HG02610 (cell line): ENCODE measurements at regions not wholly inside any gene's neighbourhood (a gene's known extent, or its start where the extent isn't known, plus 50 kb on each side); places are given as distances from the start of the nearest gene placed in this dataset.

Source experiments
- ATAC-seq: cut with Tn5 transposase; IDR thresholded peaks from one replicate; pipeline ENCODE4 v1.9.1; 2021; ENCODE audit warnings: mild to moderate bottlenecking, moderate library complexity; ENCODE audit not compliant: unreplicated experiment

DNA sequence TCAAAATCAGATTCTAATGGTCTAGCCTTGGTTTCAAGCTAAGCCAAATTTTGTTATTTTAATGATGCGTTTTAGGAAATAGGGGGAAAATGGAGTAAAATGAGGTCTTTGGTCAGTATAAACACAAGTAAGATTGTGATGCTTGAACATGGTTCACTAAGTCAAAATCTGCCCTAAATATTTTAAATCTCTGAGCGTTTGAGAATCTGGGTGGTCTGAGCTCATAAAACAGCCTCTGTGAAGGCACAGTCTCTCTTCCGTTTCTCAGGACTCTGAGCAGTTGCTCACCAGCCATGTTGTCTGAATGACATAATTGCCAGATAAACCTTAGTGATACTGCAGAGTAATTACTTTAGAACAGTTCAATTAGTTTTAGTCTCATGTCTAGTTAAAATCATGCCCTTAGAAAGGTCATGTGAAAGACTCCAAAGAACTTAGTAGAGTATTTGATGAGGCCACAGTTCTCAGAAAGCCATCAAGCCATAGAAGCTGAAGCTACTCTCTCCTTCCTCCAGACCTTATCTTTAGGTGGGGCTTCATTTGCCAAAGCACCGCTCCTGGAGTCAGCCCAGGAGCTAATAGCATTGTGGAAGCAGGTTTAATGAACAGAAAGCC, 257.1 kb upstream of the MAP3K1 start:
- ATAC-seq, result no peak

DNA sequence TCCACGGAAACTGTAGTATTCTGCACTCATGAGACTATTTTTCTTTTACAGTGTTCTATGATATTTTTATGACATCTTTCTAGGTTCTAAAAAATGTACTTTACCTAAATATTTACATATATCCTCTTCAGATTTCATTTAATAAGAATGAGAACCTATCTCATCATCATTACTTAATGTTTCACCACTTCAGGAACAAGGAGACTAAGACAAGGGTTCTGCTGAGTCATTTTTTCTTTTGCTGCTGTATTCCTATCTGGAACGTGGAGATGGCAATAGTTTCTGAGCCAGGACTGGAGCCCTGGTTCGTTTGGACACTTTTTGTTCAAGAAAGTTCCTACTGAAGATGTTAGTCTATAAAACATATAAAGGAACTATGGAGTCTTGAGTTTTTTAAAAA, 258.2 kb upstream of the MAP3K1 start:
- ATAC-seq, result no peak

DNA sequence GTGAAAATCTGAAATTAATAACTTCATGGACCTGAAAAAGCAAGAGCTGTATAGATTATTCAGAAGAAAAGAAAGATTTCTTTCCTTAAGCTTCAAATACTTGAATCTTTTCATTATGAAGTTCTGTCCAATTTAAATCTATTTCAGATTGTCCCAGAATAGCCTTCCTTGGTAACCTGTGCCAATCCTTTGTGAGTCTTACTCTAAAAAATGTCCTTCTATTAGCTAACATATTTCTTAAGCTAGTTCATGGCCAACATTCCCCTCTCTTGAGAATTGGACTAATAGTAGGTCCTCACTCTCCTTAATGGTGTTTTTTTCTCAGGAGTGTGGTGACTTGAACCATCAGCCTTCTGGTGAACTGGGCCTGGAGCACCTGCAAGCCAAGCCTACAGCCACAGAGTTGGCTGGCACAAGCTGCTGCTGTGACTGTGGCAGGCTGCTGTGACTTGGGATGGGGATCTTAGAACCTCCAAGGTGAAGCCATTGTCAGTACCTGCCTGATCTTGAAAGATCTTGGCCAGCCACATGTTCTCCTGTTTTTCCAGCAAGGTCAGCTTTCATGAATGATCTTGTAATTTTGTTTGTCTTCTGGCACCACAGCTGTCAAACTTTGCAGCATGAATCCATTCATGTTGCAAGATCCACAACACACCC, 262.6 kb upstream of the MAP3K1 start:
- ATAC-seq, result no peak

DNA sequence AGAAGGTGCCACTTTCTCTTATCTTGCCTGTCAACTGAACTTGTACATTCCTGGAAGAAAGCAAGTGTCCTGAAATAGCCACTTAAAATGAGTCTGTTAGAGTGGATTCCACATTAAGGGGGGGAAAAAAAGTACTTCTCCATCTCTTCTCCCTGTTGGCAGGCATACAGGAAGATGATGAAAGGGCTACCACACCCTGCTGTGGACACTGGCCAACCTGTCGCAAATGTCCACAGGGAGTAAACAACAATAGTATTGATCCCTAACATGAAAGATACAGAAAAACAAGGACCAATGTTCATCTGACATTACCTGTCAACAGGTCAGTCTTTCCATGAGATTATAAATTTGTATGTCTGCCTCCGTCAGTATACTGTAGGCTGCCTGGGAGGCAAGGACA, 265.1 kb upstream of the MAP3K1 start:
- ATAC-seq, result no peak

DNA sequence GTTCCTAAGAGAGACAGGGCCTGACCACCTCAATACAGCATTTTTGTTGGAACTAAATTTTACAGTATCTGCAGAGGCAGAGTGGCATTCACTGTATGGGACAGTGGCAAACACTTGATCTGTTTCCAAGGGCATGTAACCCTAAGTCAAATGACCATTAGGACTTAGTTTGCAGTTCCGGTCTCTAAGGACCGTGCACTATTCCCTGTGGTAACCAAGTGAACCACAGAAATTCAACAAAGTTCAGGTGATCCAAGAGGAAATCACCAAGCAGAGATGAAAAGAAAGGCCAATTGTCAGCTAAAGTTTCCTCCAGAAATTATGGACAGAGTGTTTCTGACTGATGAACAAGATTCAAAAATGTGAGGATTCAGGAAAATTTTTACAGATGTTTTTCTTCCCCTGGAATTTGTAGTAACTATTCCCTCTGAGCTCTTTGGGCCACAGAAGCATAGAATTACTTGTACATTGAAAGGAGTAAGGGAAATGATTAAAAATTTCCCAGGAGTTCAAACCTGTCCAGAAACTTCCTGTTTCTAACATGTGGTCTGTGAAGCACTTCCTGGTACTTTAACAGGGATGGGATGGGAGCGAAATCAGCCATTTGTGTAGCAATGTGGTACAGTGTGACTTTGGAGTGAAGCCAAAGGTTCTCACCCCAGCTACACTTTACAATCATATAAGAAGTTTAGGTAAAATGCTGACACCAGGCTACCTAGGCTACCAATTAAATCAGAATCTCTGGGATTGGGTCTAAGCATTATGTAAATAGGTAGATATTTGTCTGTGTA, 266.1 kb upstream of the MAP3K1 start:
- no peak for ATAC-seq

DNA sequence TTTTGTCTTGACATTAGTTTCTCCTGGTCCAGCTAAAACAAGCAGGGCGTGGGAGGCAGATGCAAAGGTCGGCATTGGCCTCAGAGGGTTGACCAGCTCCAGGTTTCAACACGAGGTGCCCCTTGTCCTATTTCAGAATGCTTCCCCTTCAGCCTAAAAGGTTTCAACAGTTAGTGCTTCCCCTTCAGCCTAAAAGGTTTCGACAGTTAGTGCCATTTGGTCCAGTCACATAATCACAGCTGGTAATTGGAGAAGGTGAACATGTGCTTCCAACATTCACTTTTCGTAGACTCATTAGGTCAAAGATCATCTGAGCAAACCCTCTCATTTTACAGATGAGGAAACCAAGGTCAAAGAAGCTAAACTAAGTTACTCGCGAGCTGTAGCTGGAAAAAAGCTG, 270.3 kb upstream of the MAP3K1 start:
- ATAC-seq, result no peak

DNA sequence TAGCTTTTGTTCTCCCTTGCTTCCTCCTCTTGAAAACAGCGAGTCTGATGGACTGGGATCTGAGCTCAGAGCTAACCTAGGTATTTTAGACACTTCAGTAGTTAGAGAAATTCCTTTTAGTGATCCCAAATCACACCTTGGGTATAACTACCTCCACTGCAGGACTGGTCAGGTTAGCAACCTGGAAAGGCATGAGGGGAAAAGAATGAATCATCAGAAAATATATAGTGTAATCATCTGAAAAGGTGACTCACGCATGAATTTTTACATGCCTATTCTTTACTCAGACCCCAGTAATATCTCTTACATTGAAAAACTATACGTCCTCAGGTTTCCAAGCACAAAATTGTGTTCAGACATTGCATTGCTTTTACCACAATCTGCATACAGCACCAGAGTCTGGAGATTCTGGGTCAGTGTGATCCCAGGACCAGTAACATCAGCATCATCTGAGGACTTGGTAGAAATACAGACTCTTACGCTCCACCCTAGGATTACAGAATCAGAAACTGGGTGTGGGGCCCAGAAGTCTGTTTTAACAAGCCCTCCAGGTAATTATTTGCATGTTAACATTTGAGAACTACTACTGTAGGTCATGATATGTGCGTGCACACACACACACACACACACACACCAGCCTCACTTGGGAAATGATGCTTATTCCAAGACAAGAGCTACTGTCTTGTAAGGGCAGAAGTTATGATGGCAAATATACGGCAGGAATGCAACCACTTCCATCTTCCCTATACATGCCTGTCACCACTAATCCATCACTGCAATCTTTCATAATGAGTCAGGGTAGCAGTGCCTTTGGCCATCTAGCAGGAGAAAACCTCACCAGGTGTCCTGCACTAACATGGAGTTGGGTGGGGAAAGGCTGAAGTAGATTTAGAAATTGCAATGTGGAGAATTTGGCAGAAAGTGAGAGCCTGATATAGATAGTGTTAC, 271.6 kb upstream of the MAP3K1 start:
- no peak for ATAC-seq

DNA sequence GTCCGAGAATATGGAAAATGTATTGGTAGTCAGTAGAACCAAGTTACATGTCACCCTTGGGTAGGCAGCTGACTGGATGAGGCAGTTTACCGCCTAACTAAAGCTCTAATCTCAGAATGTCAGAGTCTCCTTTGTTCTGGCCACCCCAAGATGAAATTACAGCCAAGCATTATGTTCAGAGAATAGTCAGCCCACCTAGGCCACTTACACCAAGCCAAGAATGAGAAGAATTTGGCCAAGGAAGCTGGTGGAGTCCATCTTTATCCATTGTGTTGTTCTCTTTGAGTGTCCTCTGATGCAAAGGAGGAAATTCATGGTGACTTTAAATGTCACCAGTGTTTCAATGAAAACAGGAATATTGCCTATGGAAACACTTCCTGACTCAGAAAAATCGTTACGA, 275.1 kb upstream of the MAP3K1 start:
- ATAC-seq, result no peak

DNA sequence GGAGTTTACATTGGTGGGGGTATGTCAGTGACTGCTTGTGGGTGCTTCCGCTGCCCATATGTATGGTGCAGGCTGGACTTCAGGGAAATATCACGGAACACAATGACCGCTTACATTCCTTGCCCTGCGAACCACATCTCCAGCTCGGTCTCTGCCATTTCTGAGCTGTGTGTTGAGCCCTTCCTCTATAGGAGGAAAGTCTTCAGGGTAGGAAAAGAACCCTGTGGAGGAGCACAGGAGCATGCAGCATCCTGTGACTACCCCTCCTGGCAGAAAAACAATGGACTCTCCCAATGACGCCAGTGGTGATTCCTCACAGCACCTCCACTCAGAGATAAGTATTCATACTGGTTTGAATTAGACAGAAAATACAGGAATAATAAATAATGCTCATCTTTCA, 276.8 kb upstream of the MAP3K1 start:
- no peak for ATAC-seq

DNA sequence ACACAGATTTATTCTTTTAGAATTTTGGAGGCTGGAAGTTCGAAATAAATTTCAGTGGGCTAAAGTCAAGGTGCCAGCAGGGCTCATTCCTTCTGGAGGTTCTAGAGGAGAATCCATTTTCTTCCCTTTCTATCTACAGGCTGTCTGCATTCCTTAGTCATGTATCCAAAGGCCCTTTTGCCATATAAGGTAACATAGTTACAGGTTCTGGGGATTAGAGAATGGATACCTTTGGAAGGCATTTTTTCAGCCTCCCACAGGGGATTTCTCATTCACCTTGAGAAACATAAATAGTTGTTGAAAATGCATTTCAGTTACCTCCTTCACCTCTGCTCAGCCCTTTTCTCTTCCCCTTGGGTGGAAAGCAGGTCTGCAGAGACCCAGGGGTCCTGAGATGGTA, 280.0 kb upstream of the MAP3K1 start:
- no peak for ATAC-seq

DNA sequence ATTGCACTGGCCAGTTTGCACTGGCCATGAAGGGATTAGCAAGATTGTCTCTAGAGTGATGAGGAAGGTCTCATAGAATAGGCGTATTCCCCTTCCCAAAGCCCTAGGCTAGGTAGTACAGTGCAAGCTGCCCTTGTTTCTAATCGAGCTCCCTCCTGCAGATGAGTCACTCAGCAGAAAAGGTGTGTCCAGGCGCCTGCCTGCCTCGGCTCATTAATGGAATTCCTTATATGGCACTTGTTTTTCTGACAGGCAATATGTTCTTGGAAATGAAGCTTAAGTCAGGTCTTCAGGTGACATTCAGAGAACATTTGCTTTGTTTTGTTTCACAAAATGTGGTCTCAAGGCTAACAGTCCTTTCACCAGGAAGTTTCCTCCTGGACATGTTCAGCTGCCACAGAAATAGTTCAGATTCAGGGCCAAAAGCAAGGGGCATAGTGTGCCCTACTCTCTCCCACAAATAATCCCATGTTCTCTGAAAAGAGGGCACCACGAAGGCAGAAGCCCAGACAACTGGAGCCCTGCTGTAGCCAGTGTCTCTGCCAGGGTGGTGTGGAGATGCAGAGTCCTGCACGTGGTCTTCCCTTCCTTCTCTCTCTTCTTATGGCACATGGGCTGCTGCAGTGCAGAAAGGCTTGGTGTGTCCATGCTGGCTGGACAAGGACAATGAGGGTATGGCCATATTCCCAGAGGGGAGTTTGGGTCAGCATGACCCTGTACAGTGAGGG, 281.1 kb upstream of the MAP3K1 start:
- no peak for ATAC-seq

DNA sequence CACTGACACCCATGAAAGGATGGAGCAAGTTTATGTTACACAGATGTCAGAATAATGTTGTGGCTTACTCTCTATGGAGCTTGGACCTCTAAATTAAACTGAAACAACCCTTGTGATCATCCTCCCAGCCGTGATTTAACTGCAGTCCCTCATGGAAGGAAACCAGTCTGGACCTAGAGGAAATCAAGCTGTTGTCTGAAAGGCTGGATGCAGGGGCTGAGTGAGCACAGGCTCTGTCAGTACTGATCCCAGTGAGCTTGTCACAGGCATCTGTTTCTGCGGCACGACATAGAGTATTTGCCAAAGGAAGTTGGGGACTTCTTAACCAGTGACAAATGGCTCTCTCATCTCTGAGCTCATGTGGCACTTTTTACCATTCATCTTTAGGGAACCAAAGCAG, 282.9 kb upstream of the MAP3K1 start:
- ATAC-seq, result no peak

DNA sequence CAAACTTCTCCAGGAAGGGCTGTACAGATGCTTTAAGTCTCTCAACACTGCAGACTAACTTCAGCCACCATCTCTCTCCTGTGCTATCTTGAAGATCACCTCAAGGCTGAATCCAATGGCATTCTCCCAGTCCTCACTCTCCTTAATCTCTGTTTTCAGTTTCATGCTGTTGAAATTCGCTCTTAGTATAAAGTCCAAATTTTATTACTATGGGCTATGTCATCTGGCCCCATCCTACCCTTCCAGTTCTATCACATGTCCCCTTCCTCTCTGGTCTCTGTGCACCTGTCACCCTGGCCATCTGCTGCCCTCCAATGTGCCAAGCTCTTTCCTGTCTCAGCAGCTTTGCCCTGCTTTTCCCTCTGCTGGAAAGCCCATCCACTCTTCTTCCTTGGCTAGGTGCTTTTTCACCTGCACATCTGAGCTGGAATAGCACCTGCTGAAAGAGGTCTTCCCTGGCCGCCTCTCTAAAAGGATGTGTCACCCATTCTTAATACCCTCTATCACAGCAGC, 284.7 kb upstream of the MAP3K1 start:
- ATAC-seq, result no peak

DNA sequence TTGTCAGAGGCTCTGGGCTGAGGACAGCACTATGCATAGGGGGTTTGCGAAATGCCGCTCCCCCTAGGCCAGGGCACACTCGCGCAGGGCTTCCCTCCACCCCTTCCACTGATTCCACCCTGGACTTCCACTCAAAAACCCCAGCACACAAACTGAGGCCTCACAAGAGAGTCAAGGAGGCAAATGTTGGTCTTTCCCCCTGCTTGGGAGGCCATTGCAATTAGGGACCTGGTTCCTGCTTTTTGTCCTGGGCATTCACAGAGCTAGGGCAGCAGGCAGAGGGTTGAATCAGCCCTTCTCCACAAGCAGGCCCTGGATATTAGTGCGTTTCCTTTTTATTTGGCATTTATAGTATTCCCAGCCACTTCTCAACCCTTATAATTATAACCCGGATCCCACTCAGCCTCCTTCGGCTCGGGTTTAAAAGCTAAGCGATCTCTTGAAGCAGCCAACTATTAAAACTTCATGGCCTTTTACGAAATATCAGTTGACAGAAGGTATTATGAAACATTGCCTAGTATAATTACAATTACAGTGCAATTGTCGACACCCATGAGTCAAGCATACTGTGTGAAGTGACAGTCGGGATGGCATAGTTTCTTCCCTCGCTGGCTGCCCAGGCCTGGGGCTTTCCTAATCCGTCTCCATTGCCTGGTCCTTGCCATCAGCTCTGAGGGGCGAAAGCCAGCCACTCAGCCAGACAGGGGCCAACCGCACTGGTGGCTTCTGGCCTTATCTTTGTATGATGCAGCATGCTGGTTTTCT, 285.5 kb upstream of the MAP3K1 start:
- no peak for ATAC-seq

DNA sequence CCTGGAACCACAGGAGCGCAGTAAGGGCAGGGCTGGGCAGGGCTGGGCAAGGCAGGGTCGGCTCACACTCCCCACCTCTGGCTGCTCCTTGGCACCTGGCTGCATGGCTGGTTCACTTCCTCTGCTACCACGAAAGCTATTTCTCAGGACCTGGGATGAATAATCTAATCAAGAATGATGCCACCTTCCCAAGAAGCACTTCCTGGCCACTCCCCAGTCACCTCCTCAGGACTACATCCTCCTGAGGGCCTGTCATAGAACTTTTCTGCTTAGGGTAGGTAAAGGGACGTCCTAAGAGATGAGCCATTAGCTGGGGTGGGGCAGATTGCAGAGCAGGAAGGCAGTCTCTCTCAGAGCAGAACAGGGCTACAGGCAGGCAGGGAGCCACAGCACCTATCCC, 288.2 kb upstream of the MAP3K1 start:
- no peak for ATAC-seq

DNA sequence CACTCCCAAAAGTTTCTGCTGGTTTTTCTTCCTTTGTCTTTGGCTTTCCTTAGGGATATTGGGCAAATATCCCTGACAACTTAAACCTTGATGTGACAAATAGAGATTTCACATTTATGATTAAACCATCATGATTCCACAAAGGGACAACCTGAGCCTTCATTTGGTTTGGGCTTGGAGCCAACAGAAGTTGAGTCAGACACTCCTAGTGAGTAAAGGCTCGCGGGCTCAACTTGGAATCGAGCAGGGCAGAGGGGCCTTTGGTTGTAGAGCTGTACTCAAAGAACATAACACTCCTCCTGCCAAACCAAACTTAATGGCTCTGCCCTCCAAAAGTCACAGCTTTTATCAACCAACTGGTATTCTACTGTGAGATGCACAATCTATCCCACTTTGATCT, 290.2 kb upstream of the MAP3K1 start:
- ATAC-seq, result no peak

DNA sequence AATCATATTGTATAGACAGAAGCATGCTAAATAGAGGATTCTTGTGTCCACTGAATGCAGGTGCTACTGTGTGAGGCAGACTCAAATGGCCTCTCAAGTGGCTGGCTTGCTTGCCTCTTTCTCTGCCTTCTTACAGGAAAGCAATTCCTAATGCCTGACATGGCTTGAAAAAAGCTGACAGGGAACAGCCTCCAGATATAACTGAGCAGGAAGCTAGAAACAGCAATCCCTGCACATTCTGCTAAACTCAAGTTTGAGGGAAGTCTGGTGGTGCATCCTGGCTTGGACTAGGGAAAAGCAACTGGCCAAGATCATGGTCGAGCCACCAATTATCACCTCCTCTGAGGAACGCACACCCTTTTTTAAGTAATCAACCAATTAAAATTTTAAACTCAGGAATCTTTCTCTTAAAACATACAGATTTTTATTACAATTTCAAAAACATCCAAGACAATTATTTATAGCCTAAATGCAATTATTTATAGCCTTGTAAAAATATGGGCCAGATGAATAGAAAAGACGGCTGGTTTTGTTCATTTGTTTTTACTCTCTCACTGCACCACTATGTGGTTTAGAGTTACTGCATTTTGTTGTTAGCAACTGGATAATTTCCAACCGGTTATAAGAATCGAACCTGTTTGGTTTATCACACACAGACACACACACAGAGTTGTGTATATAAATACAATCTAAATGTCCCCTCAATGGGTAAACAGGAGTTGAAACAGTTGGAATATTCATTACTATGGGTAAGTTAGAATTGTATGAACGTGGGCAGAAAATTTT, 290.9 kb upstream of the ANKRD55 start:
- ATAC-seq, result no peak

DNA sequence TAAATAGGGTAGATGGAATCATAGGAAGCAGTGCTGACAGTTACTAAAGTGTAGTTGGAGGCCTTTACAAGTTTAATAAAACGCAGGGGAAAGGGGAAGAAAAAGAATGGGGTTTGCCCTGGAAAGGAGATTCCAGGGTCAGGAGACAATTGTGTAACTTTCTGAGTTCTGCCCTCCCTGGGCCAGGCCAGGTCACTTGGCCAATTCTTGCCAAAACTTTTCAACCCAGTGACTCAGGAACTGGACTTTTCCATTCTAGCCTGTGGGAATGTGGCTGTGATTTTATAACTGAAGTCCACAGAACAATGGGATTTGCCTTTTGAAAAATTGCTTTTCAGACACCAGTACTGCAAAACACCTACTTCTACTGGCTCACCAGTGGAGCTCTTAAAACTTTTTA, 289.8 kb upstream of the ANKRD55 start:
- no peak for ATAC-seq

DNA sequence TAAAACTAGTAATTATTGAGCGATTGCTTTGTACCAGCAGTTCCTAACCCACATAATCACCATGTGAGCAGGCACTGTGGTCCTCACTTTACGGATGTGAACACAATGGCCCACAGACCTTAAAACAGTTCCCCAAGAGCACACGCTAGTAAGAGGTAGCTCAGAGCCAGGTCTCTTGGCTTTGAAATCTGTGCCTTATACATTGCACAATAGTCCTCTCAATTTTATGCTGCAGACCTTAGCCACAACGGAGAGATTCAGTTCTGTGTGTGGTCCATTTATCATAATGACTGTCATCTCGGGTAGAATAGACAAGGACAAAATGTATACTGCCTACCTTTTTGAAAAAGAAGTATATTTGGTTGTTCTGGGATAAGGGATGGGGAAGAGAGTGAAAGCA, 289.0 kb upstream of the ANKRD55 start:
- no peak for ATAC-seq
